Tibial nerve (tissue), 4 donors: ENCODE measurements at regions not wholly inside any gene's neighbourhood (a gene's known extent, or its start where the extent isn't known, plus 50 kb on each side); places are given as distances from the start of the nearest gene placed in this dataset.

Source experiments
- DNase-seq, 2 donors: peaks; one replicate each; pipeline ENCODE4 v3.0.0-alpha.2; 2019; ENCODE audit warnings: low spot score in 2 of 2
- H3K27ac ChIP-seq, 4 donors: fragments of 200-600 bp; sonication (generic) in 3 of 4; one replicate each; pipeline ENCODE4 v1.5.1; 2017 to 2019; ENCODE audit warnings: mild to moderate bottlenecking in 1 of 4
- H3K27me3 ChIP-seq, 2 donors: fragments of 200-600 bp; sonication (generic) in 1 of 2; one replicate each; pipeline versions ENCODE4 v1.5.1 to v1.6.0; 2017 to 2019
- H3K36me3 ChIP-seq, 3 donors: fragments of 200-600 bp; sonication (generic); one replicate each; pipeline ENCODE4 v1.5.1; 2018 to 2019
- H3K4me1 ChIP-seq, 4 donors: fragments of 200-600 bp; sonication (generic) in 3 of 4; one replicate each; pipeline ENCODE4 v1.5.1; 2017 to 2019
- H3K4me3 ChIP-seq, 4 donors: fragments of 200-600 bp; sonication (generic) in 3 of 4; one replicate each; pipeline ENCODE4 v1.5.1; 2017 to 2019; ENCODE audit warnings: mild to moderate bottlenecking in 1 of 4, moderate library complexity in 1 of 4
- H3K9me3 ChIP-seq, 4 donors: fragments of 200-600 bp; sonication (generic) in 3 of 4; one replicate each; pipeline ENCODE4 v1.5.1; 2017 to 2019
- EP300 ChIP-seq, 2 donors: sonication (generic); formaldehyde crosslinking; IDR thresholded peaks; one replicate each; pipeline ENCODE4 v1.6.1; 2017; ENCODE audit warnings: antibody characterized with exemption in 2 of 2, mild to moderate bottlenecking in 1 of 2
- POLR2A ChIP-seq, 2 donors: fragments of 450-650 bp; IDR thresholded peaks; one replicate each; pipeline ENCODE4 v1.6.1; 2017; ENCODE audit warnings: antibody characterized with exemption in 2 of 2, mild to moderate bottlenecking in 2 of 2, moderate library complexity in 2 of 2
- WGBS, 2 donors: methylation state at CpG; one replicate each; pipeline ENCODE4 v1.1.5; 2018; 5-methylcytosine and 5-hydroxymethylcytosine counted together
- TF ChIP-seq, protein P1 (sequence below), 5 experiments: fragments of 200-600 bp in 3 of 5; fragments of 450-650 bp in 2 of 5; sonication (generic) in 3 of 5; IDR thresholded peaks; one replicate each; pipeline ENCODE4 v1.5.1; 2016 to 2019; ENCODE audit warnings: antibody characterized with exemption in 5 of 5, mild to moderate bottlenecking in 3 of 5, moderate library complexity in 2 of 5

- Histone ChIP-seq H3K36me3 (no peaks in the 10 kb centered on the region), H3K27me3 (no peaks in the 10 kb centered on the region), H3K4me3 (no peak overlapping the region), H3K27ac (no peak overlapping the region), H3K4me1 (peaks cover 0 to 17% (median 0%) of the 10 kb centered on the region in 4 donors), H3K9me3 (no peaks in the 10 kb centered on the region)
- WGBS, 2 donors: 66 to 68% methylated on average over 3 of the region's 3 CpGs
- TF ChIP-seq, protein P1, sequence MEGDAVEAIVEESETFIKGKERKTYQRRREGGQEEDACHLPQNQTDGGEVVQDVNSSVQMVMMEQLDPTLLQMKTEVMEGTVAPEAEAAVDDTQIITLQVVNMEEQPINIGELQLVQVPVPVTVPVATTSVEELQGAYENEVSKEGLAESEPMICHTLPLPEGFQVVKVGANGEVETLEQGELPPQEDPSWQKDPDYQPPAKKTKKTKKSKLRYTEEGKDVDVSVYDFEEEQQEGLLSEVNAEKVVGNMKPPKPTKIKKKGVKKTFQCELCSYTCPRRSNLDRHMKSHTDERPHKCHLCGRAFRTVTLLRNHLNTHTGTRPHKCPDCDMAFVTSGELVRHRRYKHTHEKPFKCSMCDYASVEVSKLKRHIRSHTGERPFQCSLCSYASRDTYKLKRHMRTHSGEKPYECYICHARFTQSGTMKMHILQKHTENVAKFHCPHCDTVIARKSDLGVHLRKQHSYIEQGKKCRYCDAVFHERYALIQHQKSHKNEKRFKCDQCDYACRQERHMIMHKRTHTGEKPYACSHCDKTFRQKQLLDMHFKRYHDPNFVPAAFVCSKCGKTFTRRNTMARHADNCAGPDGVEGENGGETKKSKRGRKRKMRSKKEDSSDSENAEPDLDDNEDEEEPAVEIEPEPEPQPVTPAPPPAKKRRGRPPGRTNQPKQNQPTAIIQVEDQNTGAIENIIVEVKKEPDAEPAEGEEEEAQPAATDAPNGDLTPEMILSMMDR (IDR thresholded peaks at IDR 0.05): no peak
- TF ChIP-seq POLR2A (IDR thresholded peaks at IDR 0.05) (no peak), EP300 (IDR thresholded peaks at IDR 0.05) (no peak)
- DNase-seq: no peak
These were observed 180.4 kb downstream of the CPEB2 start for GRCh38 chr4:15182600-15183220.

DNA sequence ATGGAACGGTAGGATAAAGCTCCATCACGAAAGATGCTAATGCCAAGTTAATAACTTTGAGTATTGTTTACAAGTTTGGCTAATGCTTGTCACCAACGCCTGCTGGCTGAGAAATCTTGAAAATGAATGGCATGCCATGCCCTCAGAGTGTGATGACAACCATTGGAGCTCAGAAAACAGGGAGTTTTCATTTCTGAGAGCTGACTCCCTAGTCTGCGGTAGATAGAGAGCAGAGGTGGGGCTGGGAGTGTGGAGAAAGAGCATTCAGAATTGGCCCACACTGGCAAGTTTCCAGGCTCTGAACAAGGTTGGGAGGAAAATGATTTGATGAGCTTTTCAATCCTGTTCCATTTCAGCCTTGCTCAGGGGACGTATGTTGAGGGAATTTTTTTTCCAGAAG lies 183.9 kb downstream of the CPEB2 start:
- TF ChIP-seq EP300 (IDR thresholded peaks at IDR 0.05) (no peak), POLR2A (IDR thresholded peaks at IDR 0.05) (no peak)
- TF ChIP-seq, protein P1 (IDR thresholded peaks at IDR 0.05): no peak
- Histone ChIP-seq H3K36me3 (no peaks in the 10 kb centered on the region), H3K4me1 (peaks cover 0 to 17% (median 0%) of the 10 kb centered on the region in 4 donors), H3K4me3 (no peak overlapping the region), H3K27me3 (no peaks in the 10 kb centered on the region), H3K9me3 (no peaks in the 10 kb centered on the region), H3K27ac (no peak overlapping the region)
- 30 to 36% methylated on average over 5 of the region's 5 CpGs for WGBS, 2 donors
- DNase-seq: no peak

DNA sequence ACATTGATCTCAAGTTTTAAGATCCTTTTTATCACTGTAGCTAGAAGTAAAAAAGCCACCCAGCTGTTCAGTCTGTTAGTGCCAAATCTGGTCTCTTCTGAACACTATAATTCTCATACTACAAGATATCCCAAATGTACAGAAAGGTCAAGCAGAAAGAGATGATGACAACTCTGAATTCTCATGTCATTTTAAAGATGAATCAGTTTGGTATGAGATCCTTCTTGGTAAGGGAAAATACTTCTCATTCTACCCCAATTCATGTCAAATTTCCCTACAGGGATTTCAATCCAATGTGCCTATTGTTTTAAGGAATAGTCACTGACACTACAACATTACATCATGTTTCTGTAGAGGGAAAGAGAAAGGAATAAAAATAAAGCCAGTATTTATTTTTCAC lies 184.5 kb downstream of the CPEB2 start:
- no peak overlapping the region for H3K4me3 ChIP-seq
- no peaks in the 10 kb centered on the region for H3K27me3 ChIP-seq
- no peak overlapping the region for H3K27ac ChIP-seq
- no peaks in the 10 kb centered on the region for H3K9me3 ChIP-seq
- no peaks in the 10 kb centered on the region for H3K36me3 ChIP-seq
- TF ChIP-seq EP300 (IDR thresholded peaks at IDR 0.05) (no peak), POLR2A (IDR thresholded peaks at IDR 0.05) (no peak)
- TF ChIP-seq, protein P1 (IDR thresholded peaks at IDR 0.05): no peak
- no peak for DNase-seq
- peaks cover 0 to 17% (median 0%) of the 10 kb centered on the region in 4 donors for H3K4me1 ChIP-seq

DNA sequence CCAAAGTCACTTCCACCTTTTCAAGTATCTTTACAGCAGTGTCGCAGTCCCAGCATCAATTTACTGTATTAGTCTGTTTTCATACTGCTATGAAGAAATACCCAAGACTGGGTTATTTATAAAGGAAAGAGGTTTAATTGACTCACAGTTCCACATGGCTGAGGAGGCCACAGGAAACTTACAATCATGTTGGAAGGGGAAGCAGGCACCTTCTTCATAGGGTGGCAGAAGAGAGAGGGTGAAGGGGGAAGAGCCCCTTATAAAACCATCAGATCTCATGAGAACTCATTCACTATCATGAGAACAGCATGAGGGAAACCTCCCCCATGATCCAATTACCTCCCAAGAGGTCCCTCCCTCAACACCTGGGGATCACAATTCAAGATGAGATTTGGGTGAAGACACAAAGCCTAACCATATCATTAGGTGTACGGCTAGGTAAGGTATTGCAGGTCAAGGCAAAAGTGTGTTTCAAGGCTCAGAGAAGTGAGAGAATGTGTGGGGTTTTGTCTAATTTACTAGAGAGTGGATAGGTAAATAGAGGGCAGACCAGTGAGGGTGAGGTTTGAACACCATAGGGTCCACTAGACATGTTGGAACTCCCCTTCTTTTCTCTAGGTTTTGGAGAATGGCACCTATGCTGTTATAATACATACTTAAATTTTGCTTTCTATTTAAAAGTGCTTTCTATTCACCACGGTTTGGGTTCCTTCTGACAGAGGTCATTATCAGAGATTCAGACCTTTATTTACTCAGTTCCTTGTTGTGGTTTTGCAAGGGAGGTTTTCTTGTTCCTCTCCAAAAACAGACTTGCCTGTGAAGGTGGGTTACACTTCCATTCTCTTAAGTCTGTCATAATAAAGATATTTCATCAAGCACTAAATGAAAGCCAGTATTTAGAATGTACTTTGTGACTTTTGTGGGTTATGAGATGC lies 186.6 kb downstream of the CPEB2 start:
- no peak for TF ChIP-seq EP300 (IDR thresholded peaks at IDR 0.05)
- no peak for DNase-seq
- H3K9me3 ChIP-seq: no peaks in the 10 kb centered on the region
- no peaks in the 10 kb centered on the region for H3K27me3 ChIP-seq
- WGBS, 2 donors: 61 to 84% methylated on average over 3 of the region's 3 CpGs
- H3K36me3 ChIP-seq: no peaks in the 10 kb centered on the region
- H3K27ac ChIP-seq: no peak overlapping the region
- H3K4me1 ChIP-seq: peaks cover 0 to 17% (median 0%) of the 10 kb centered on the region in 4 donors
- no peak overlapping the region for H3K4me3 ChIP-seq

- Histone ChIP-seq H3K4me1 (peaks cover 0 to 7% (median 2%) of the 10 kb centered on the region in 4 donors), H3K4me3 (no peak overlapping the region), H3K36me3 (no peaks in the 10 kb centered on the region), H3K27ac (no peak overlapping the region), H3K27me3 (no peaks in the 10 kb centered on the region), H3K9me3 (no peaks in the 10 kb centered on the region)
- no peak for DNase-seq
- 62 to 69% methylated on average over 2 of the region's 2 CpGs for WGBS, 2 donors
- TF ChIP-seq POLR2A (IDR thresholded peaks at IDR 0.05): no peak
- TF ChIP-seq EP300 (IDR thresholded peaks at IDR 0.05): no peak
- TF ChIP-seq, protein P1 (IDR thresholded peaks at IDR 0.05): no peak
These were observed 192.2 kb downstream of the CPEB2 start for GRCh38 chr4:15194520-15194919.
